Suprapubic skin (tissue), 4 donors: ENCODE measurements at regions not wholly inside any gene's neighbourhood (a gene's known extent, or its start where the extent isn't known, plus 50 kb on each side); places are given as distances from the start of the nearest gene placed in this dataset.

Source experiments
- EP300 ChIP-seq: sonication (generic); formaldehyde crosslinking; IDR thresholded peaks from one replicate; pipeline ENCODE4 v1.6.1; 2017; ENCODE audit warnings: antibody characterized with exemption
- POLR2AphosphoS5 ChIP-seq, 3 donors: sonication (generic); formaldehyde crosslinking; IDR thresholded peaks; one replicate each; pipeline ENCODE4 v1.6.1; 2017; ENCODE audit warnings: antibody characterized with exemption in 3 of 3

DNA sequence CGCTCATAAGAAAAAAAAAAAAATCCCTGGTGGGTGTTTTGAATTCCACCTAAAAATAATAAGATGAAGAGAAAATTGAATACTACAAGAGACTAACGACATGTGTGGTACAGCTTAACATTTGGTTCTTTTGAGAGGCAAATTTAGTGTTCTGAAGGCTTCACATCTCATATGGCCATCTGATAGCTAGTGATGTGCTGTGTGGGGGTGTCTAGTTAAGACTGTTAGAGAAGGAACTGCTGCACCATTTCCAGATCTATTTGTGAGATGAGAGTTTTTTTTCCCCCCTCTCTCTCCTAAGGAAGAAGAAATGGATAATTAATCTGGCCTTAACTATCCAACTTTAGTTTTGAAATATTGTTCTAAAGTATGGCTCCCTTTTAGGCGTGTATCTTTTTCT, 321.6 kb downstream of the SLC4A3 start:
- TF ChIP-seq POLR2AphosphoS5 (IDR thresholded peaks at IDR 0.05) (no peak), EP300 (no peak)
